ENCODE measurements at regions not wholly inside any gene's neighbourhood (a gene's known extent, or its start where the extent isn't known, plus 50 kb on each side); places are given as distances from the start of the nearest gene placed in this dataset.

GRCh38 chr6:126685182-126685581 lies 345.3 kb downstream of the CENPW start:
- ATAC-seq (no peak), DNase-seq (no peak)
- Histone ChIP-seq H3K27me3 (no peaks in the 10 kb centered on the region), H3K4me1 (no peaks in the 10 kb centered on the region), H3K36me3 (replicated peaks in 1 of 2; ENCODE audit: insufficient read depth in 1 of 2, low read depth in 2 of 2) (no peaks in the 10 kb centered on the region), H3K27ac (no peak overlapping the region), H3K4me3 (no peak overlapping the region), H3K9me3 (no peaks in the 10 kb centered on the region)
- intact Hi-C loops (cut with DNase I) = no loop called here
- TF ChIP-seq POLR2A (IDR thresholded peaks at IDR 0.05) (no peak), CTCF (IDR thresholded peaks at IDR 0.05) (no peak)
- WGBS, 2 donors = 45 to 48% methylated on average over 1 of the region's 1 CpG

- ATAC-seq = no peak
- intact Hi-C loops (cut with DNase I) = no loop called here
- no peaks in the 10 kb centered on the region for H3K36me3 ChIP-seq (replicated peaks in 1 of 2; ENCODE audit: insufficient read depth in 1 of 2, low read depth in 2 of 2)
- no peaks in the 10 kb centered on the region for H3K9me3 ChIP-seq
- no peaks in the 10 kb centered on the region for H3K27me3 ChIP-seq
- no peak overlapping the region for H3K27ac ChIP-seq
- no peaks in the 10 kb centered on the region for H3K4me1 ChIP-seq
- TF ChIP-seq POLR2A (IDR thresholded peaks at IDR 0.05) (no peak), CTCF (IDR thresholded peaks at IDR 0.05) (no peak)
- 42 to 43% methylated on average over 5 of the region's 5 CpGs for WGBS, 2 donors
- no peak overlapping the region for H3K4me3 ChIP-seq
- no peak for DNase-seq
These were observed 357.2 kb downstream of the CENPW start for GRCh38 chr6:126696921-126697693.

GRCh38 chr6:126698732-126699240 lies 358.9 kb downstream of the CENPW start:
- no peak for ATAC-seq
- intact Hi-C loops (cut with DNase I) = no loop called here

GRCh38 chr6:126701676-126702560 lies 362.0 kb downstream of the CENPW start:
- H3K4me3 ChIP-seq = no peak overlapping the region
- no peaks in the 10 kb centered on the region for H3K4me1 ChIP-seq
- DNase-seq (no peak), ATAC-seq (no peak)
- no peaks in the 10 kb centered on the region for H3K27me3 ChIP-seq
- WGBS, 2 donors = 50 to 66% methylated on average over 5 of the region's 5 CpGs
- no peaks in the 10 kb centered on the region for H3K9me3 ChIP-seq
- no peak overlapping the region for H3K27ac ChIP-seq
- H3K36me3 ChIP-seq (replicated peaks in 1 of 2; ENCODE audit: insufficient read depth in 1 of 2, low read depth in 2 of 2) = no peaks in the 10 kb centered on the region
- TF ChIP-seq CTCF (IDR thresholded peaks at IDR 0.05) = no peak
- TF ChIP-seq POLR2A (IDR thresholded peaks at IDR 0.05) = no peak
- intact Hi-C loops (cut with DNase I) = no loop called here

More at GRCh38 chr6:126698732-126699240, 358.9 kb downstream of the CENPW start:
- no peak for DNase-seq
- H3K4me3 ChIP-seq = no peak overlapping the region
- no peaks in the 10 kb centered on the region for H3K4me1 ChIP-seq
- H3K27ac ChIP-seq = no peak overlapping the region
- WGBS, 2 donors = 22 to 34% methylated on average over 3 of the region's 3 CpGs
- no peaks in the 10 kb centered on the region for H3K9me3 ChIP-seq
- no peaks in the 10 kb centered on the region for H3K27me3 ChIP-seq
- no peaks in the 10 kb centered on the region for H3K36me3 ChIP-seq (replicated peaks in 1 of 2; ENCODE audit: insufficient read depth in 1 of 2, low read depth in 2 of 2)
- TF ChIP-seq CTCF (IDR thresholded peaks at IDR 0.05) = no peak
- TF ChIP-seq POLR2A (IDR thresholded peaks at IDR 0.05) = no peak

All from body of pancreas (tissue), 4 donors.